GM21360 (cell line): ENCODE measurements at regions not wholly inside any gene's neighbourhood (a gene's known extent, or its start where the extent isn't known, plus 50 kb on each side); places are given as distances from the start of the nearest gene placed in this dataset.

Experiments used
- ATAC-seq: cut with Tn5 transposase; IDR thresholded peaks from one replicate; pipeline ENCODE4 v1.9.1; 2021; ENCODE audit warnings: mild to moderate bottlenecking, moderate library complexity; ENCODE audit not compliant: unreplicated experiment

DNA sequence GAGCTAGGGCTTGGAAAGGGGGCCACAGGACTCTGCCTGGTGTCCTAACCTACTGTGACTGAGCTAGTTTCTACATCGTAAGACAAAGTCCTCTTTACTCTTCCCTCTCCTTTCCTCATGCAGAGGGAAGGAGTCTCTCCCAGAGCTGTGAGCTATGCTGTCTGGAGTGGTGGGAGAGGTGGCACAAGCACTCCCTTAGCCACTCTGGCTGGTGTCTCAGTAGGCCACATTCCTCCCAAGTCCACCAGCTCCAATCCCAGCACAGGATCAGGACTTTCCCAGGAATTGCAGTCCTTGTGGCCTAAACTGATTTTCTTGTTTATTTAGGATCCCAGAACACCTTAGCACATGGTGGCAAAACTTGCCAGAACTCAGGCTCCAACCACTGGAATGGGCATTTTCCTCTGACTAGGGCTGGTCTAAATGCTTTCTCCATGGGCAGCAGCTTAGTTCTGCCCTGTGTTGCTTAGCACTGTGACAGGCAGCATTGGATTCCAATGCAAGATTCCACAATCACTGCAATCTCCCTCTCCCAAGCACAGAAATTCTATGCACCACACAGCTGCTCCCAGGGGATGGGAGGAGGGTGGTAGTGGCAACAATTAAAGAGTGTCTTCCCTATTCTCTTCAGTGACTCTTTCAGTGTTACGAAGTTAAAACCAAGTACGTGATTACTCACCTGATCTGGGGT lies 733.3 kb downstream of the HACE1 start:
- ATAC-seq: no peak

- ATAC-seq: no peak
These were observed 736.5 kb downstream of the HACE1 start for GRCh38 chr6:104123227-104123626.

DNA sequence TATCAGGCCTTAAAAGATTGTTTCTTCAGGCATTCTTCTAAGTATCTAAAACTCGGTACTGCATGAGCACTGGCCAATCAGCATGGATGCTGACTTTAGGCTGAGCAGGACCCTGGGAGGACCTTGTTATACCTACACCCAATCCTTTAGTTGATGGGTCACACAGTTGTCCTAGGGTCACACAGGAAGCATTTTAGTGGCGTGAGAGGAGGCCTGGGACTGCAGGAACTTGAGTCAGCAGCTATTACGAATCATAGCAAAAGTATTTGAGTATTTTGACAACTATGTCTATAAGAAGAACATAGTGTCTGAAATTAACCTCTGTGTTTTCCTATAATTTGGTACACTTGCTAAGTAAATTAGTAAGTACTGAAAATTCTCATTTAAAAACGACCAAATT lies 741.4 kb downstream of the HACE1 start:
- no peak for ATAC-seq

- ATAC-seq: no peak
These were observed 749.9 kb downstream of the HACE1 start for GRCh38 chr6:104109806-104110205.

GRCh38 chr6:104108634-104109033 lies 751.1 kb downstream of the HACE1 start:
- no peak for ATAC-seq

- ATAC-seq: no peak
These were observed 763.9 kb downstream of the HACE1 start for GRCh38 chr6:104095661-104096416.

DNA sequence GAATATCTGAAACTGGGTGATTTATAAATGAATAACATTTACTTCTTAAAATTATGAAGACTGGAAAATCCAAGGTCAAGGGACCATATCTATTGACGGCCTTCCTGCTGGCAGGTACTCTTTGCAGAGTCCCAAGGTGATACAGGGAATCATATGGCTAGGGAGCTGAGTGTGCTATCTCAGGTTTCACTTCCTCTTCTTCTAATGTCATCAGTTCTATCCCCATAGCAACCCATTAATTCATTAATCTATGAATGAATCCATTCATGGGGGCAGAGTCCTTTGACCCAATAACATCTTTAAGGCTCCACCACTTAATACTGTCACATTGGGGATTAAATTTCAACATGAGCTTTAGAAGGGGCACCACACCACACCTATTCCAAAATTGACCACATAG lies 772.0 kb downstream of the HACE1 start:
- ATAC-seq: no peak

- ATAC-seq: no peak
These were observed 791.4 kb downstream of the HACE1 start for GRCh38 chr6:104068281-104068680.

DNA sequence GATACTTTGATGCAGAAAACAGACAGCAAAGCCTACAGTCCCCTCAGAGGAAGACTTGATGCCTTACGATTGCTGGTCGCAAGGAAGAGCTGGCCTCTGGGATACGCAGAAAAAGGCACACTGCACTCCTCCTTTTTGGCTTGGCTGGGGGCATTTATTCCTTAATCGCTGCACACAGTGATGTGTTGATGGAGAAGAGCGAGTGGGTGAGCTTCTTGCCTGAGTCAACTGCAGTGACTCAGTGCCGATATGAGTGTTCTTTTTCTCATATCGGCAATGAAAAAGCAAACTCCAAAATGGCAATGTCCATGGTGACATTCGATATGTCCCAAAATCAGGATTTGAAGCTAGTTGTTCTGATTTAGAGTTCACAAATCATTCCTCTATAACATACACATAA lies 794.8 kb downstream of the HACE1 start:
- no peak for ATAC-seq

DNA sequence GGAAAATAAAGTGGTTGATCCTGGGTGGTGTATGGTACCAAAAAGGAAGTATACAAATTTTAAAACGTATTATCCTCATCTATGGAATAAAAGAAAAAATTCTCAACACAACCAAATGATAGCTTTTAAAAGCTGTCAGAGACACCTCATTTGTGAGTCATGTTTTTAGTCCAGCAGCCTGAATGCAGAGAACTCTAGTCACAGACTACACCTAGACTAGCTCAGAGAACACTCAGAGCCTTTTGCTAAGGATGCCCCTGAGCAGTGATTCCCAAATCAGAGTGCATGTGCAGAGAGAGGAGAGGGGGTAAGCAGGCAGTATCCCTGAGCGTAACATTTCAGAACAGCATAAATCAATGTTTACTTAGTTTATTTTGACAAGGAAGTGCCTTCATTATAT lies 809.3 kb downstream of the HACE1 start:
- ATAC-seq: no peak

DNA sequence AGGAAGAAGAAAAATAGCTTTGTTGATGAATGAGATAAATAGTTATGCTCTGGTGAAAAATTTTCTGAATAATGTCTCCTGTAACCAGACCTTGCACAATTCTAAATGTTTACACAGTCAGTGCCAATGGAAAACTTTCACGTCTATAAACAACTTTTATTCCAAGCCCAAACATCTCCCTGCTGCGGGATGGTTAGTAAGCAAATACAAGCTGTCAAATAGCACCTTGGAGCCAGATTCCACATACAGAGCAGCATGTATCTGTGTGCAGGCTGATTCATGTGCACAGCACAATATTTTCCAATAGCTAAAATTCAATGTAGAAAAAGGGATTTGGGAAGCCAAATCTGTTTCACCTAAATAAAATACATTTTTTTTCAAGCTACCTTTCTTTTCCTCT lies 813.3 kb downstream of the HACE1 start:
- no peak for ATAC-seq

GRCh38 chr6:104031346-104031745 lies 828.4 kb downstream of the HACE1 start:
- no peak for ATAC-seq

DNA sequence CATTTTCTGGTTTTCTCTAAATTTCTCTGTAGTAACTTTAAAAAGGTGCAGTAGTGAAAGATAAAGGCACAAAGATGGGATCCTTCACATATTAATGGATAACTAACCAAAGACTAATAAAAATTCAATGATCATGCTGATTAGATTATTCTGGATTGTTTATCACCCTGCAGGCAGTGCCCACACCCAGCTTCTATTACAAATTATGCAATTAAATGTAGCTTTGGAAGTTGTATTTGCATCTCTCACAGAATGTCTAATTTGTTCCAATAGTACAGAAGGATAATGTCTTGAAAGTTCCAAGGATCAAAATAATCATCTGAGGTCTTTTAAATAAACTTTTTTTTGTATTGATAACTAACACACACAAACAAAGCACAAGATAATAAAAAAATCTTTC lies 837.6 kb downstream of the HACE1 start:
- ATAC-seq: no peak

DNA sequence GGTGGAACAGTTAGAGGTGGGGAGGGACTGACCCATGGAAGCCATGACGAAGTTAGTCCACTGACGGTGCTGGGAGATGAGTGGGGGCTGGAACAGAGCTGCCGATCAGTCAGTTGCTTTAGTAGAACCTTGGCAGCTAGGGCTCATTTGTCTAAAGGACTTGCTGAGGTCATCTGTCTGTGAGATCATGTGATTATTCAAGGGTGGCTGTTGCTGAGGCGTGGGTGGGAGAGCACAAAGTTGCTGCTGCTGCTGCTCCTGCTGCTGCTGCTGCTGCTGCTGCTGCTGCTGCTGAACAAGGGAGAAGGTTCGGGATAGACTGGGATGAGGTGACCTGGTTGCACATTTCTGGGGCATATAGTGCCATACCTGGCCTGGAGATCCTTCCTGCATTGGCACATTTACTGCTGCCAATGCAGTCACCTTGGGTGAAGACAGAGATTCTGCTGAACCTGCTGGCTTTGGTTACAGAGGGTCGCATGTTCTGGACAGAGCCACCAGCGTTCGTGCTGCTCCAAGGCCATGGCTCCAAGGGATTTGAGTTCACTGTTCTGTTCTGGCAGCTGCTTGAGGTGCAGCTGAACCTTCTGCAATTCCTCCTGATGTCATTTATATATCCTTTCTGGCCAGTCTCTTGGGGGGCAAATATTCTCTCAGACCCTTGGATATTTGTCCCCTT lies 840.5 kb downstream of the HACE1 start:
- no peak for ATAC-seq

DNA sequence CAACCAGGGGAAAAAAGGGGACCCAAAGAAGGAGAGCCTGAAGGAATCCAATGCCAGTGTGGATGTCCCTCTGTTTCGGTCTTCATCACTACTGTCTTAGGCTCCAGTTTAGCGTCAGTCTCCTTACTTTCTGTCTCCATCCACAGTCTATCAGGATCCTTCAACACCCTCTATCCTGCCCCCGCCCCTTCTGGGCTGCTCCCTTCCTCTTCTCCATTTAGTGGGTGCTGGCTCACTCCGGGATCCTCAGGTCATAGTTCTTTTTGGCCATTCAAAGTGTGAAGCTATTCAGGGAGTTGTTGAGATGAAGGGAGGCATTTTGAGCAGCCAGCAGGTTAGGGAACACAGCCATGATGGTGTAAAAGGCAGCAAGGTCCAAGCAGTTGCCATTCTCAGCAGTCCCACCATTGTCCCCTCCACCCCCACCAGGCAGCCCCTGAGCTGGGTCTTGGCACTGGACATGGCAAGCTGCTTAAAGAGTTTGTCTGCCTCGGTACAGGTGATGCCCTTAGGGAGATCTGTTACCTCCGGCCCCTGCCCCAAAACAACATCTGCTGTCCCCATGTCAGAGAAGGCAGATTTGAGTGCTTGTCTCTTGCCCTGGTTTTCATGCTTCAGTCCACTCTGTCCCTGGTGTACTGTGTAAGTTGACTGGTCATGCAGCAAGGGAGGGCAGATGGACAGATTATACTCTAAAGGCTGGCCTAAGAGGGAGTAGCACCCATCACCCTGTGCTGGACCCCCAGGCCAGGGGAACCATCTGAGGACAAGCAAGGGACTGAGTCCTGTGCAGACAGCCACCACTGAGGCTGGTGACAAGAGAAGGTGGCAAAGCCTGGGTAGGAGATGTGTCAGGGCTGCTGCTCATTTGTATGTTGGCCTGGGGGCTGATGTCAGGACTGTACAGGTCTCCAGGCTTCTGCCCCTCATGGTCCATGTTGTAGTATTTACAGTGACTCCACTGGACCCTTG lies 842.0 kb downstream of the HACE1 start:
- no peak for ATAC-seq

GRCh38 chr6:104014163-104014959 lies 845.4 kb downstream of the HACE1 start:
- ATAC-seq: no peak

DNA sequence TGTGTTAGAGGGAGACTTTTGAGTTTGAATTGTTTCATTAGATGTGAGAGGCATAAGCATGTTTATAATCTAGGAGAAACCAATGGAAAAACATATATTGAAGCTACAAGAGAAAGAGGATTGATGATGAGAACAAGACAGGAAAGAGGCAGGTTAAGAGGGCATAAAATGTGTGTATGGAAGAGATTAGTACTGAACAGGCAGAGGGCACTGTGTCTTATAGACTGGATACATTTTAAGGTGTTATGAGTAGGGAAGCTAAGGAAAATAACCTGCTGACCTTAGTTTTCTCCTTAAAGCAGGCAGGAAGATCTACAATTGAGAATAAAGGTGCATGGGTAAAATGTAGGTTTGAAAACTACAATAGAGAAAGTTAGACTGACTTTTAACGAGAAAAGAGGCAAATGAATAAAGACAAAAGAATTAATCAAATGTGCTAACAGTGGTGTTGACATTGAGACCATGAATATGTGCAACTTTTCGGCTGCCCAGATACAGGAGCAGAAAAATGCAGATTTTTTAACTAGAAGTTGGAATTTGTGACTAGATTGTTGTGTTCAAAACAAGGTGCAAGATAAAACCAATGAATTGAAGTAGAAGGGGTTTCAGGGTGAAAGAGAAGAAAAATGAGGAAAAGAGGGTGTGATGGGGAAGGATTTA lies 846.3 kb downstream of the HACE1 start:
- ATAC-seq: no peak

DNA sequence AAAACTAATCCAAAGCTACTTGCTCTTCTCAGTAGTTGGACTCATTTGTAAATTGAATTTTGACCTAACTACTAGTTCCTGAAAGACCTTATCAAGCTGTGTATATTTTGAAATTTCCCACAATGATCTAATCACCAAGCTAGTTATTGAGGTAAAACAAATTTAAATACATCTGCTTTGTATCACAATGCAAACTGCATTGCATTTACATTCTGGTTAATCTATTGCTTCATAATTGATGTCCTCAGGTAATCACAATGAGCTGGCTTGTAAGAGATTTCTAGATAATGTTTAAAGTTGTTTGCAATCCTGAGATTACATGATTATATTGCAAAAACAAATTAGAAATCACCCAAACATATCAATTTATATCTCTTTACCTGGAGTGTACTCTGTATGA lies 848.8 kb downstream of the HACE1 start:
- no peak for ATAC-seq

- ATAC-seq: no peak
These were observed 855.8 kb downstream of the HACE1 start for GRCh38 chr6:104003803-104004516.
